Pulmonary artery endothelial cell (primary cell): ENCODE measurements at regions not wholly inside any gene's neighbourhood (a gene's known extent, or its start where the extent isn't known, plus 50 kb on each side); places are given as distances from the start of the nearest gene placed in this dataset.

Source experiments
- DNase-seq: peaks from one replicate; pipeline ENCODE4 v3.0.0-alpha.2; 2011; ENCODE audit warnings: low read depth, low spot score

DNA sequence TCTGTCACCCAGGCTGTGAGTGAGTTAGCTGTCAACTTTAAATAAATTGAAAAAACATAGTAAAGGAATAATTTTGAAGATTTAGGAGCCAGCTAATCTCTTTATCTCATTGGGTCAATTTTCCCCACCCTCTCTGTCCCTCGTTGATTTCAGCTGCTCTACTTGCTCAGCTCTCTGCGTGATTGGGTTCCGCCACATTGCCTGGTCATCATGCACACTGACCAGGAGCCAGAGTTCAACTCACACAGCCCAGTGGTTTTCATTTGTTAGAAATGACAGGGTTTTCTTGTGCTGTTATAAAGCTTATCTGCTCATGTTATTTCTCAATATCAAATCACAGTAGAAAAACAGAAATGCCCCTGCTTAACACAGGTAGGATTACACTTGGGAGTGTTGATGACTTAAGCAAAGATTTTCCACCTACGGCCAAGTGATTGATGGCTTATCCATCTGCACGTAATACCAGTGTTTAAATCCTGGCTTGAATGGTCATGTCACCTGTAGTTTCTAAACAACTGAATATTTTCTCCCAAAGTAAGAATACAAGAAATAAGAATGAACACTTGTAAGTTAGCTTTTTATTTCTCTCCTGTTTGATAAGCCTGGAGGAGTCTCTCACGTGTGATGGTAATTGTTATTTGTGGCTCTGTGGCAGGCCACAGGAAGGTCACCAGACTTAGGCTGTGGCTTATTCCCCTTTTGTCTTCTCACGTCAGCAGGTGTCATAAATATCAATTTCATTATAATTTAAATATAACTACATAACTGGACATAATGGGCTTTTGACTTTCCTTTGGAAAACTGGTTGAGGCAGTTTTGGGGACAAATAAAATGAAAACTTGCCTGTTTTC, 367.2 kb upstream of the DDHD1 start:
- DNase-seq = no peak

DNA sequence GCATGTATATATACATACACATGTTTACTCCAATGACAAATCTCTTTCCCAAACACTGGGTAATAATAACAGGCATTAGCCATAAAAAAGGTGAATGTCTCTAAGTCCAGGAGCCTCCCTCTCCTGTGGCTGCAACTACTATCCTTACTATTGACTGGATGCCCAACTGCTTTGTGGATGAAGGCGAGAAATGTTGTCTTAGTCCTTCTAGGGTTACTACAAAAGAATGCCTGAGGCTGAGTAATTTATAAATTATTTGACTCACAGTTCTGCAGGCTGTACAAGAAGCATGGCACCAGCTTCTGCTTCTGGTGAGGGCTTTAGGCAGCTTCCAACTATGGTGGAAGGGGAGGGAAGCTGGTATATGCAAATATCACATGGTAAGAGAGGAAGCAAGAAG, 366.0 kb upstream of the DDHD1 start:
- no peak for DNase-seq

DNA sequence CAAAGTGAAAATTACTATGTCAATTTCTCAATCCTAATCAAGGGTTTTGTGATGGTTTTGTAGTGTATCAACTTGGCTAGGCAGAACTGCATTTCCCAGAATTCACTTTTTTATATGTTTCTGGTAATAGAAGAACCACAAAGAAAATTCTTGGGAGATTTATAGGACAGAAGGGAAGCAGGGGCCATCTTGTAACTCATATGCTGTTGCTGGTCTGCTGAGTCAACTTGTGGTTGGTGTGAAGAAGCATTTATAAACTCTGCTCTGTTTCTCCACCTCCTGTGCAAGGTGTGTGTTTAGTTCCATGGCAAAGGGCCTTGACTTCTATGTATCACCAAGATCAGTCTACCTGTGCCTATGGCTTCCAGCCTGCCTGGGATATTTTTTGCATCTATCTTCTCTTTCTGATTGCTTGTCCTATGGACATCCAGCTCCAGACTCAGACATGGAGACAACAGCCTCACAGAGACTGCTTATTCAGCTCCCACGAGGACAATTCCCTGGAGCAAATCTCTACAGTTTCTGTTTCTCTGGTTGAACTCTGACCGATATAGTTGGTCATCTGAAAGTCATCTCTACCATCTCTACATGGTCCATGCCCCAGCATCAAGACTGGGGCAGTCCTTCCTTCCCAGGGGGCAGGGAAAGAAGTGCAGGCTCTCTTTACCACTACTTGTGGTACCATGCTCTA, 364.3 kb upstream of the DDHD1 start:
- DNase-seq = no peak

DNA sequence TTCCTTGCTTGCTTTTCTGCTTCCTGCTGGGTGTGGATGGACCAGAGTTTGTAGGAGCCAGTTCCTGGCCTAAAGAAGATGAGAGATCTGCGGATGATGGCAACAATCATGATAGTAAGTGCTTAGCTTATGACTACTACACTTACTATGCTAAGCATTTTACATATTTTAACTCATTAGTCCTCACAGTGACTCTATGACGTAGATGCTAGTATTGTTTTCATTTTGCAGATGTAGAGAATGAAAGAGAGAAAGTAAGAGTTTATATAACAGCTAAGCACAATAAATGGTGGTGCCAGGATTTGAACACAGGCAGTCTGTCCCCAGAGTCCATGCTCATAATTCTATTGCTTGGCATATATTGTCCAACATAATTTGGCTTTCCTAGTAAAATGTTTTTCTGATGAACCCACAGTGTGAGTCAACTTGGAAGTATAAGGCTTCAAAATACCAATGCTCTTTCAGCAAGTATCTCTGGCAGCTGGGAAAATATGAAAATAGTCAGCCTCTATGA, 363.2 kb upstream of the DDHD1 start:
- no peak for DNase-seq

DNA sequence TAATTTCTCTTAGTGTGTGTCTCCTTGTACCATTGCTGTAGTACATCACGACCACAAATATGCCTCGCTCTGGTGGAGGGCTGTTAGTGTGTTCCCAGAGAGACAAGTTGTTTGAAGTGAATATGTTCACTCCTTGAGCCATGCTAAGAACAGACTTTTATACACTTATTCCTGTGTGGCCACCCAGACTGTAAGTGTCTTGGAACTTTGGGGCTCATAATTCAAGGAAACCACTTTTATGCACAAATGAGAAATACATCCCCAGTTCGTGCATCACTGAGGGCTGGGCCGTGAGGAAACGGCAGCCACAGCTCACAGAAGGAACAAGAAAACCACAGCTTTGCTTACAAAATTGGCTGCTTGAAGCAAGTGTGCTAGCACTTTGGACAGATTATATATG, 362.2 kb upstream of the DDHD1 start:
- no peak for DNase-seq

DNA sequence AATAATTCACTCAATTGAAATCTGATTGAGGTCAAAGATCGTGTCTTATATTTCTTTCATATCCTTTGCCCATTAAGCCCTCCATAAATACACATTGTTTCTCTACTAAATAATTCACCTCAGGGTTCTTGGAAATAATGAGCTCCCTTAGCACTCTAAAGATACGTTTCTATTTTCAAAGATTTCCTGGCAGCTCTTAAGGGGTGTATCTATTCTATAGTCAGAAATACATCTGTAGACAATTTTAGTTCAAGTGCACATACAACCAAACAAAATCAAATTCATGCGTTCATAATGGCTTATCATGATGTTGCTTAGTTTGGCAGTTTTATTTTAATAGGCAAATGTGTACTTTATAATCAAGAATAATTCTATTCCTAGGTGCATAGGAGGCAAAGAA, 361.1 kb upstream of the DDHD1 start:
- no peak for DNase-seq

DNA sequence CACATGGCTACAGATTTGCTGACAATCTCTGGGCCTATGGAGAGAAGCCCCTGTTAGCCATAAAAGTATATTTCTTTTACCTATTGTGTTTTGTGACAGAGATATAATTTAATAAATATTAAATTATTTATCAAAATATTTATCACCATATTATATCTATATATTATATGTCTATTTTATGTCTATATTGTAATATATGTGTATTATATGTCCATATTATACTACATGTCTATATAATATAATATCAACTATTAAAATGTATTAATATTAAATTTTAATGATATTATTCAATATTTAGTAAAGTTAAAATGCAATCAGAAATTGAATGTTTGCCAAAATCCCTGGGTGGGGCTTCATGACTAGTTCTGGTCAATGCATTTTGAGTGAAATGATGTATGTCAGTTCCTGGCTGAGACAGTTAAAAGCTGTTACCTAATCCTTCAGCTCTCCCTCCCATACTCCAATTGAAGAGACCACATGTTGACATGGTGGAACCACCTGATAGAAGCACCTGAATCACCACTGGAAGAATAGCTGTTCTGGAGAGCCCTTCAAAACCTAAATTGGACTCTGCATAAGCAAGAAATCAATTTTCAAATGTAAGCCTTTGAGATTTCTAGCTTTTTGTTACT, 357.3 kb upstream of the DDHD1 start:
- DNase-seq = no peak

DNA sequence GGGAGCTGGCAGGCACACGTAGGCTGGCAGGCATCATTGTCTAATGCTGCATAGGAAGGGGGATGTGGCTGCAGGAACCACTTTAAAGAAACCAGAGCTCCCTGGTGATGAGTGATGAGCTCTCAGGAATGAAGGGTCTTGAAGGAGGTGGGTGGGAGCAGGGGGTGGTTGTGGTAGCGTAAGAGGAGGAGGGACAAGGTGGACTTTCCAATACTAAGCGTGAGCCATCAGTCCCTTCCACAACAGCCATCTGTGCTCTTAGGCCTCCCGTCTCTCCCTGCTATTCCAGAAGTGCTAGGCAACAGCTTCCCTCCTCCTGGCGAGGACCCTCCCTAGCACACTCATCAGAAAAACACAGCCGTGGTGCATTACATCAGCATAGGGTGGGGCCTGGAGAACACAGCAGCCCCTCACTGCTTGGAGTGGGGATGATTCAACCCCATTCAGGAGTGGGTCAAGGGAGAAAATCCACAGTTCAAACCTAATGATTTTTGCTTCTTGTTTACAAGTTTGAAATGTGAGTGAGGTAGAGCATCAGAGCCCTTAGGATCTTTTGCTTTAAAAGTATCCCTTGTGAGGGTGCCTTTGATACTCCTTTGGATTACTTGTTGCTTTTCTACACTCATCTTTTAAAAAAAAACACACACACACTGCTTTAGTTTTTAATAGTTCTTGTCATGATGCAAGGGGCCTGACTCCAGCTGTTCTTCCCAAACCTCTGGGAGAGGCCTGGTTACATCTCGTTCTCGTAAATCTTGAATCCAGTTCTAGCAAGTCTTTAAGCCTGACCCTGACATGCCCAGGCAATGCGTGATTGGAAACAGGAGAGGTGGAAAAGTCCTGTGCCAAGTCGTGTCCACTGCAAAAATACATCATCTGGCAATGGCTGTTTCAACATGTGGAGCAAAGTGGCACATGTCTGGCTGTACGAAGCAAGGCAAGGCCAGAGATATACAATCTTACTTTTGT, 356.4 kb upstream of the DDHD1 start:
- no peak for DNase-seq

DNA sequence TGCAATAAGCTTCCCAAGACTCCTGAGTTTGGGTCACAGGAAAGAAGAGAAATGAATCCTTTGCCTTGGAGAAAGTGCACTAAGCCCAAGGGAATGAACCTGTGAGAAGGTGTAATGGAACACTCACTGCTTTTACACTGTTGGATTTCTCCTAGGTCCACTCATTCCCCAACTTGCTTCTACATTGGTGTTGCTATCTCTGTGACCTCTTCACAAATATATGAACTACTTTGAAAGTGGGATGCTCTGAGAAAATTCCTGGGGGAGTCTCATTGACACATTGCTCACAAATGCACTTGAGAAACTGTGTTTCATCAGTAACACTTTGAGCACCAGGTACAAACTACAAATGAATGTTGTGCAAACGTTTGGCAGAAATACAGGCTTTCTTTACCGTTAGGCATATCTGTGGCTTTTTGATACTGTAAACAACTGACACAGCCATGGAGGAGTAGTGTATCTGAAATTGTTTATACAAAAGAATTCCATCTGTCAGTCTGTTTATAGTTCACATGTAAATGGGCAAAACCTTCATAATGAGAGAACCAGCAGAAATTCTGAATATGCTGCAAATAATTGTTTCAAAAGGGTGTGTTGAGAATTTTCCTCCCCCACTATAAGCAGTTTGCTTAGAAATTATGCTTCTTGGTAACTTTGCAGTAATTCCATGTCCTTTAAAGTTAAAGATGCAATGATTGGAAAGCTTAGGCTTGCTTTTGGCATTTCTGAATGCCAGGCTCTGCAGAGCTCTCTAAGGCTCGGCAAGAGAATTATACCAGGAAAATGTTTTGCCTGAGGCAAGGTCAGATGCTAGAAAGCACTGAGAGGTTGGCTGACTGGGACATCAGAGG, 348.5 kb upstream of the DDHD1 start:
- DNase-seq = no peak

DNA sequence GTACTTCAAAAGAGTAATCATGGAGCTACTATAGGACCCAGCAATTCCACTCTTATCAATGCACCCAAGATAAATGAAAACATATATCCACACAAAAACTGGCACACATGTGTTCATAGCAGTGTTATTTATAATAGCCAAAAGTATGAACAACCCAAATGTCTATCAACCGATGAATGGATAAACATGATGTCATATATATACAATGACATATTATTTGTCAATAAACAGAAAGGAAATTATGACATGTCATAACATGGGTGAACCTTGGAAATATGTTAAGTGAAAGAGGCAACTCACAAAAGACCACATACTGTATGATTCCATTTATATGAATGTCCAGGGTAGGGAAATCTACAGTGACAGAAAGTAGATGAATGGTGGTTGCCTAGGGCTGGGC, 347.1 kb upstream of the DDHD1 start:
- DNase-seq = no peak

DNA sequence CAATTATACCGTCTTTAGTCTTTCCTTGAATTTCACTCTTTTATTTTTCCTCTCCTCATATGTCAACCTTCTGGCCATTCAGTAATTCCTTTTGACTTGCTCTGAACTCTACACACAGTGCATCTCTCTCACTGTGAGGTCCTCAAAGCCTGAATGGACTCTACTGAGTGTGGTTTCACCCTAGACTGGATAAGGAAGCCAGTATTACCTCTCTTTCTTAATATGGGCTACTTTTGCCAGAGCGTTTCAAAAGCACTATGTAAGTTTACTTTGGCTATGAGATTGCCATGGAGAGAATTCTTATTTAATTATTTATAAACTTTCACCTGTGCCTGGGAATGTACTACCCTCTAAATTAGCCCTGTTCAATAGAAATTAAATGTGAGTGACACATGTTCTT, 343.5 kb upstream of the DDHD1 start:
- no peak for DNase-seq

DNA sequence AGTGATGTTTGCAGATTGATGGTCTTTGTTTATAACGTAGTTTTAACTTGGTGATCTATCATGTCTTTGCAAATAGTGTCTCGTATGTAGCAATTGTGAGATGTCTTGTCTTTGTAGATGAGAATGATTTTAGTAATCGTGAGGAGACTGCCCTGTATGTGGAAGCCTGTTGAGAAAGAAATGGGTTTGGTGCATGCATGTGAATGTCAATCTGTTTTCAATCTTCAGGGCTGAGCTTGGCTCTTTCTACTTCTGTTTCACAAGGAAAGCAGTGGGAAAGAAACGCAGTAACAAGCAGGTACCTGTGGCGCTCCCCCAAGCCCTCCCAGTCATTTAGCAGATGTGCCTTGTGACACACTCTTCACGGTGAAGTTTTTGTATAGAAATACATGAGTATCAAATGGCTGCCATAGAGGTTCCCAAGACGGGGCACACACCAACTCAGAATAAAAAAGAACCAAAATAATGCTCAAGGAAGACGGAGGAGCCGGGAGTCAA, 342.8 kb upstream of the DDHD1 start:
- DNase-seq = no peak

DNA sequence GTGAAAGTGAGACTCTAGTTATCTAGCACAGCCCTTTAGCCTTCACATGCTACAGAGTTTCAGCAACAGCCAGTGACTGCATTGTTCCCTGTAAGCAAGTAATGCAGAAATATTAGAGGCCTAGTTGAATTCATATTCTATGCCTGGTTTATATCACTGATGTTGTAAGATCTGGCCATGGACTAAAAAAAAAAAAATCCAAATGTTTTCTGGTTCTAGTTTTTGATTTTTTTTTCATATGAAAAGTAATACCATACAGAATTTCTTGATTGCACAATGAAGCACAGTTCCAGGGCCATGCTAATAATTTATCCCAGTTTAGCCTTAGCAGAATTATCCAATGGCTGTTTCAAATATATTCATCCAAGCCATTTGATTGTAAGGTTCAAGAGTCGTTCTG, 341.5 kb upstream of the DDHD1 start:
- DNase-seq = no peak

DNA sequence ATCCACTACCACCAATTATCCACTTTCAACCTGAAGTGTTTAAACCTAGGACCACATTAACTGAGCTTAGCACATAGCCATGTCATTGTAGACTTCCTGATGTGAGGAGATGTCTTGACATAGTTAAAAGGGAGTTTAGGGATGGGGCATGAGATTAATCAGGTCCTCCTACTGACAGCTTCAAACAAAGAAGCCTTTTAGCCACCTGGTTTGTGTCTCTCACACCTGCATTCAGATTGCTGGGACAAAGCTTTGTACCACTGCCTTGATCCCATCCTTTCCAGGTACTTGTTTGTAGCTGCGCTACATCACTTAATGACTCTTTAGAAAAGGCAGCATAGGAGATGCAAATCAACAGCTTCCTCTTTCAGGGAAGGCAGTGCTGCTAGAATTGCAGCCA, 340.7 kb upstream of the DDHD1 start:
- DNase-seq = no peak

DNA sequence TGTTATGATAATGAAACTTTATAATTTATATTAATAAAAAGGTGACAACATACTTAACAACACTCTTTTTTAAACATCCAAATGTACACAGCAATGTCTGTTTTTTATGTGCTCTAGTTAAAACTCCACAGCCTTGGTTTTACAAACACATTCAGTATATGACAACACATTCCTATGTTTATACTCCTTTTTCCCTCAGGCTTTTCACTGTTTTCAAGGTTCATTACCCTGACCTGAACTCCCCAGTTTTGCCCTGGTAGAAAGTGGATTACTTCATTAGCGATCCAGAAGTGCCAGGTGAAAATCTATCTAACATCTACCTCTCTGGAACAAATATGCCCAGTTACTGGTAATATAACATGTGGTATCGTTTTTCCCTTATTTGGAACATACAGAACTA, 340.2 kb upstream of the DDHD1 start:
- no peak for DNase-seq

DNA sequence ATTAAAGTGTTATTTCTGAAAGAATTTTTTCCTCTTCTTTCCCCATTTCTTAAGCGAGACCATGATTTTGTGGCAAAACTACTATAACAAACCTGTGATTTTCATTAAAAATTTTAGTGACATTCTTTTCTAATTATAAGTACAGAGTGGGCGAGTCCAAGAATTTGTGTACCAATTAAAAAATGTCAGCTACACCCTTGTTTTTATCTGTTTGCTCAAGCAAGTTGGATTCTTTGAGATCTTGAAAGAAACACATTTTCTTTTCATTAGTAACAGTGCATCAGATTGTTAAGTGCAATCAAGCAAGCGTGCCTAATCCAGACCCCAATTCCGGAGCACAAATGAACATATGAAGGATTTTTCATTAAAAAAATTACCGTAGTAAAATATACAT, 338.8 kb upstream of the DDHD1 start:
- no peak for DNase-seq

DNA sequence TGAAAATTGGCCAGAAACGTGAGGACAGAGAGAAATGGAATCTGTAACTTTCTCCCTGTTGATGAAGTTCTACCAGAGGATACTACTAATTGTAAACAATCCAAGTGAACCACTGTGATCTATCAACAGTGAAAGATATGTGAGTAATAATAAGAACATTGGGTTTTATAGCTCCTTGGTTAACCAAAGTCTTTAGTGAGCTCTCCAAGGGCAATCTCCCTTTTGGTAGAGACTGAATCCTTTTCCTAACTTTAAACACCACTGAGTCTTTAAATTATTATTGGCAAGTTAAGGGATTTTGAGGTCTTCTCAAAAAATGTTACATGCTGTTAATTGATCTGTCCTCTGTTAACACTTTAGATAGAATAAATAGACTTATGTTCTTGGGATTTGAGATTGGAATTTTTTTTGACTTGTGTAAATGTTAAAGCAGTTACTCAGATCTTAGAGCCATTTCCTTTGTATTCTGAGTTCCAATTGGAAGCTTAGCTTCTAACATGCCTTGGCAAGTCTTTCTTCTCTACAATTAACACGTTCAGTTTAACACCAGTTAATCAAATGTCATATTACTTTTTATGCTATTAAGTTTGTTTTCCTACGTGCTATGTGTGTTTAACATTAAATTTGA, 338.2 kb upstream of the DDHD1 start:
- DNase-seq = no peak

DNA sequence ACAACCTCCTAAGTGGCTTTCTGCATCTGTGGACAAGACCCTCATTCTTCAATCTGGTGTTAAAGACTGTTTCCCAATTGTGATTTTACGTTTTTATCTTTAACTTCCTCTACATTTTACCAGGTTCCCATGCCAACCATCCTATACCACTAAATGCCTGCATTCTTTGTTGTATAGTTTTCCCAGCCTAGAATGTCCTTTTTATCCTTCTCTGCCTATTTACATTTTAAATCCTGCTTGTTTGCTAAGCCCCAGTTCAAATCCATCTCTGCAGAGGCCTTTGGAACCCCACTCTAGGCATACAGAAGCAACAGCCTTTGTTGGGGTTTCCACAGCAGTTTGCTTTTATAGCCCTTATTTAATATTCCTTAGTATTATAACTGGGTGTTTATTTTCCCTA, 325.1 kb upstream of the DDHD1 start:
- DNase-seq = no peak

DNA sequence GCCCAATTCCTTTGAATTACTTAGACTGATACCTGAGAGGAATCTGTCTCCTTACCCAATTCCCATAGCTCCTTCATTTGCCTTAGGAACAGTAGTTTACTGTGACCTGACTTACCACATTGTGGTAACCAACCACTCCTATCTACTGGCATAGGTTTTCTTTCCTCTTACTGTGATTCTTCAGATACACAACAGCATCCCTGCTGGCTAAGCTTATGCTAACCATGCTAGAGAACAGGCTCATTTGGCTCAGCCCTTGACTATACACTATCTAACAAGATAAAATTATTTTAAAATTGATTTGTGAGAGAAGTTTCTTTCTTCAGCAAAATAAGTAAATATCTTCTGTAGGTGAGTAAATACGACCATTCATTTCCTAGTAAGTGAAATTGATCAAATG, 320.4 kb upstream of the DDHD1 start:
- no peak for DNase-seq

DNA sequence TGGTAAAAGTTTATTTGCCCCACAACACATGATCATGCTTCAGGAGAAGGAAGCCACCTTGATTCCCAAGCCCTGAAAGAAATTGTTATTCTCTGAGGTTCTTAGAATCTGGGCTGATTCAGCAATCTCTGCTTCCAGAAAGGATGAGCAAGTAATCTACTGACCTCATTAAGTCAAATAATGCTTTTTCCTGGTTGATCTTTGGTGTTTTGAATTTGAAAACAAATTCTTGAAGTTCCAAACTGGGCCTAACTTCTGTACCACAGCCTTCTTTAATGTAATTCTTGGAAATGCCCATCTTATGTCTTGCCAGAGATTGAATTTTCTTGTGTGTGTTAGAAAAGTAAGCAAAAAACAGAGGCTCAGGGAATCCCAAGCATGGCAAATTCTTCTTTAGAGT, 319.2 kb upstream of the DDHD1 start:
- no peak for DNase-seq
